Smooth muscle cell (in vitro differentiated cells): ENCODE measurements at regions not wholly inside any gene's neighbourhood (a gene's known extent, or its start where the extent isn't known, plus 50 kb on each side); places are given as distances from the start of the nearest gene placed in this dataset. TPM values are rescaled to one million over a fixed set of nuclear protein-coding genes. Genes with fewer than 3 reads are reported as not detected.
"Not testable (repeated sequence)": the region's sequence is repeated elsewhere in the genome, so short reads cannot be mapped to it uniquely, and the experiment has no call there.

Experiments
- DNase-seq: peaks from one replicate; lab custom pipeline; 2025; ENCODE audit not compliant: unreplicated experiment; lab: John Stamatoyannopoulos, UW
- H2AFZ ChIP-seq: fragments of 200-600 bp; sonication (generic); 2 replicates; pipeline ENCODE4 v1.6.0; 2016; ENCODE audit warnings: antibody characterized with exemption, low read depth, mild to moderate bottlenecking
- H3F3A ChIP-seq: fragments of 200-600 bp; sonication (generic); 2 replicates; pipeline ENCODE4 v1.6.0; 2017; ENCODE audit warnings: antibody characterized with exemption, low read depth
- H3K27ac ChIP-seq: fragments of 200-600 bp; sonication (generic); 2 replicates; pipeline ENCODE4 v1.5.1; 2016; ENCODE audit warnings: low read depth, mild to moderate bottlenecking
- H3K27me3 ChIP-seq: fragments of 200-600 bp; sonication (generic); 2 replicates; pipeline ENCODE4 v1.6.1; 2016; ENCODE audit warnings: low read depth, mild to moderate bottlenecking
- H3K36me3 ChIP-seq: fragments of 200-600 bp; sonication (generic); 2 replicates; pipeline ENCODE4 v1.5.1; 2016; ENCODE audit warnings: low read depth
- H3K4me1 ChIP-seq: fragments of 200-600 bp; sonication (generic); 2 replicates; pipeline ENCODE4 v1.5.1; 2016; ENCODE audit warnings: low read depth
- H3K4me2 ChIP-seq: fragments of 200-600 bp; sonication (generic); 2 replicates; pipeline ENCODE4 v1.6.0; 2016; ENCODE audit warnings: mild to moderate bottlenecking
- H3K4me3 ChIP-seq: fragments of 200-600 bp; sonication (generic); 2 replicates; pipeline ENCODE4 v1.5.1; 2016; ENCODE audit warnings: mild to moderate bottlenecking
- H3K79me2 ChIP-seq: fragments of 200-600 bp; sonication (generic); 2 replicates; pipeline ENCODE4 v1.6.0; 2016; ENCODE audit warnings: low read depth, mild to moderate bottlenecking
- H3K9ac ChIP-seq: fragments of 200-600 bp; sonication (generic); 2 replicates; pipeline ENCODE4 v1.6.0; 2016; ENCODE audit warnings: low read depth
- H3K9me3 ChIP-seq: fragments of 200-600 bp; sonication (generic); replicated peaks from 2 replicates; pipeline ENCODE4 v1.5.1; 2016; ENCODE audit warnings: low read depth
- H4K20me1 ChIP-seq: fragments of 200-600 bp; sonication (generic); 2 replicates; pipeline ENCODE4 v1.6.0; 2016; ENCODE audit warnings: low read depth
- WGBS: methylation state at CpG from one replicate; pipeline ENCODE4 v1.1.7; 2016; ENCODE audit warnings: low lambda C conversion rate; 5-methylcytosine and 5-hydroxymethylcytosine counted together
- small RNA-seq: library from RNA; depleted of rRNA; stranded (forward); fragments of <200 nt; gene quantifications from one replicate; pipeline ENCODE3, GENCODE V24; 2014

- H3K27ac ChIP-seq, H3K27me3 ChIP-seq, H3K4me2 ChIP-seq, H2AFZ ChIP-seq, H3K4me3 ChIP-seq, H3K9me3 ChIP-seq, H3K36me3 ChIP-seq, DNase-seq, H3K4me1 ChIP-seq, H3F3A ChIP-seq, H3K79me2 ChIP-seq, H3K9ac ChIP-seq, H4K20me1 ChIP-seq: not testable (repeated sequence)
- 65% methylated on average over 4 of the region's 6 CpGs for WGBS
Observed at GRCh38 chr7:153983186-153983585, 69.0 kb upstream of the DPP6 start.

- not testable (repeated sequence) for H2AFZ ChIP-seq, H3K4me2 ChIP-seq, H3F3A ChIP-seq, H3K27me3 ChIP-seq, DNase-seq, H3K27ac ChIP-seq, H3K4me1 ChIP-seq, H3K79me2 ChIP-seq, H3K36me3 ChIP-seq, H3K9ac ChIP-seq, H4K20me1 ChIP-seq, H3K4me3 ChIP-seq, H3K9me3 ChIP-seq
- 88% methylated on average over 20 of the region's 23 CpGs for WGBS
Observed at GRCh38 chr7:153989066-153989627, 63.1 kb upstream of the DPP6 start.

GRCh38 chr7:153989742-153990425, 62.3 kb upstream of the DPP6 start:
- H3K36me3 ChIP-seq, H3K27ac ChIP-seq, H3K4me3 ChIP-seq, H4K20me1 ChIP-seq, H3K9me3 ChIP-seq, H3K9ac ChIP-seq, H3K79me2 ChIP-seq, H3K4me1 ChIP-seq, H3K27me3 ChIP-seq, DNase-seq, H3K4me2 ChIP-seq, H2AFZ ChIP-seq, H3F3A ChIP-seq: not testable (repeated sequence)
- 67% methylated on average over 5 of the region's 11 CpGs for WGBS

- H3K4me2 ChIP-seq, H3K79me2 ChIP-seq, H3K27me3 ChIP-seq, DNase-seq, H2AFZ ChIP-seq, H3K27ac ChIP-seq, H3K9me3 ChIP-seq, H3F3A ChIP-seq, H3K36me3 ChIP-seq, H3K4me3 ChIP-seq, H4K20me1 ChIP-seq, H3K9ac ChIP-seq, H3K4me1 ChIP-seq: not testable (repeated sequence)
- 79% methylated on average over 3 of the region's 3 CpGs for WGBS
Observed at GRCh38 chr7:153991471-153991870, 60.7 kb upstream of the DPP6 start.

- 90% methylated on average over 2 of the region's 2 CpGs for WGBS
- H2AFZ ChIP-seq, H3K9ac ChIP-seq, H3K79me2 ChIP-seq, H3K27ac ChIP-seq, H3F3A ChIP-seq, DNase-seq, H3K9me3 ChIP-seq, H3K4me3 ChIP-seq, H3K36me3 ChIP-seq, H3K4me1 ChIP-seq, H3K27me3 ChIP-seq, H3K4me2 ChIP-seq, H4K20me1 ChIP-seq: not testable (repeated sequence)
Observed at GRCh38 chr7:153993402-153993801, 58.8 kb upstream of the DPP6 start.

GRCh38 chr7:153998896-153999295, 53.3 kb upstream of the DPP6 start:
- not testable (repeated sequence) for H2AFZ ChIP-seq, H3K36me3 ChIP-seq, H3K27ac ChIP-seq, DNase-seq, H3K27me3 ChIP-seq, H3K4me3 ChIP-seq, H3K9me3 ChIP-seq, H3K9ac ChIP-seq, H3K4me2 ChIP-seq, H4K20me1 ChIP-seq, H3K79me2 ChIP-seq, H3F3A ChIP-seq, H3K4me1 ChIP-seq
- 78% methylated on average over 4 of the region's 4 CpGs for WGBS

Small RNAs in the stretch of these regions (small RNA-seq; reads per million reads assigned to genes)
- gene AC005588.1, result not detected
- not detected for gene AC079809.1
